ENCODE measurements at regions not wholly inside any gene's neighbourhood (a gene's known extent, or its start where the extent isn't known, plus 50 kb on each side); places are given as distances from the start of the nearest gene placed in this dataset.

- Histone ChIP-seq H3K9me3 (ENCODE audit: severe bottlenecking) (no peaks in the 10 kb centered on the region), H3K27ac (no peak overlapping the region), H3K36me3 (no peaks in the 10 kb centered on the region), H3K4me3 (ENCODE audit: low read depth, low read length) (no peak overlapping the region), H3K27me3 (ENCODE audit: insufficient read depth, low read depth, severe bottlenecking) (no peaks in the 10 kb centered on the region)
- TF ChIP-seq CTCF (IDR thresholded peaks at IDR 0.05; ENCODE audit: low read depth, low read length): no peak
- no peak for DNase-seq
Observed at GRCh38 chr9:105846825-105847224, 152.5 kb downstream of the TMEM38B start.

GRCh38 chr9:105850852-105851500 lies 156.6 kb downstream of the TMEM38B start:
- H3K36me3 ChIP-seq: no peaks in the 10 kb centered on the region
- no peak for DNase-seq
- H3K27me3 ChIP-seq (ENCODE audit: insufficient read depth, low read depth, severe bottlenecking): no peaks in the 10 kb centered on the region
- H3K27ac ChIP-seq: no peak overlapping the region
- no peaks in the 10 kb centered on the region for H3K9me3 ChIP-seq (ENCODE audit: severe bottlenecking)
- TF ChIP-seq CTCF (IDR thresholded peaks at IDR 0.05; ENCODE audit: low read depth, low read length): no peak
- H3K4me3 ChIP-seq (ENCODE audit: low read depth, low read length): no peak overlapping the region

GRCh38 chr9:105854026-105854782 lies 159.9 kb downstream of the TMEM38B start:
- no peak for TF ChIP-seq CTCF (IDR thresholded peaks at IDR 0.05; ENCODE audit: low read depth, low read length)
- Histone ChIP-seq H3K4me3 (ENCODE audit: low read depth, low read length) (no peak overlapping the region), H3K36me3 (no peaks in the 10 kb centered on the region), H3K27me3 (ENCODE audit: insufficient read depth, low read depth, severe bottlenecking) (no peaks in the 10 kb centered on the region), H3K9me3 (ENCODE audit: severe bottlenecking) (no peaks in the 10 kb centered on the region), H3K27ac (no peak overlapping the region)
- no peak for DNase-seq

GRCh38 chr9:105854783-105855724 lies 160.7 kb downstream of the TMEM38B start:
- H3K27me3 ChIP-seq (ENCODE audit: insufficient read depth, low read depth, severe bottlenecking): no peaks in the 10 kb centered on the region

GRCh38 chr9:105855987-105856386 lies 161.6 kb downstream of the TMEM38B start:
- Histone ChIP-seq H3K27ac (no peak overlapping the region), H3K36me3 (no peaks in the 10 kb centered on the region), H3K9me3 (ENCODE audit: severe bottlenecking) (no peaks in the 10 kb centered on the region), H3K27me3 (ENCODE audit: insufficient read depth, low read depth, severe bottlenecking) (no peaks in the 10 kb centered on the region), H3K4me3 (ENCODE audit: low read depth, low read length) (no peak overlapping the region)
- no peak for DNase-seq
- no peak for TF ChIP-seq CTCF (IDR thresholded peaks at IDR 0.05; ENCODE audit: low read depth, low read length)

More at GRCh38 chr9:105854783-105855724, 160.7 kb downstream of the TMEM38B start:
- H3K4me3 ChIP-seq (ENCODE audit: low read depth, low read length): no peak overlapping the region
- TF ChIP-seq CTCF (IDR thresholded peaks at IDR 0.05; ENCODE audit: low read depth, low read length): no peak
- no peaks in the 10 kb centered on the region for H3K9me3 ChIP-seq (ENCODE audit: severe bottlenecking)
- H3K36me3 ChIP-seq: no peaks in the 10 kb centered on the region
- no peak for DNase-seq
- no peak overlapping the region for H3K27ac ChIP-seq

Measured in WERI-Rb-1 (cell line).